ENCODE measurements at regions not wholly inside any gene's neighbourhood (a gene's known extent, or its start where the extent isn't known, plus 50 kb on each side); places are given as distances from the start of the nearest gene placed in this dataset.

- no peak for DNase-seq
Measured at GRCh38 chr2:147792966-147793617, 51.7 kb upstream of the ACVR2A start.

- no peak for DNase-seq
Measured at GRCh38 chr2:147790580-147790979, 54.2 kb upstream of the ACVR2A start.

DNA sequence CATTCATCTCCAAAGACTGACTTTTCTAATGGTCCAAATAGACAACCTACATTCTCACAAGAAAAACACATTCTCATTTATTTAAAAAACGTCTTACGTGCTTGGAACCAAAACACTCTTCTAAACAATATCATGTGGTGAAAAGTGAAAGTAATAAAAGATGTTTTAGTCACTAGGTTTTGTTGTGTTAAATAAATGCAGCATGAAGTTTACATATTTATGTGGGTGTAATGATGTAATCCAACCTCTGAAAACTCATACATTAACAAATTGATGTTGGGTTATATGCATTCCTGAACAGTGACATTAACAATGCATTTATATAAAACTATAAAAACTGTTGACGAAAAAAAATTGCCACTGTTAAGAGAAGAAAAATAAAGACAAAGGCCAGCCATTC is 55.1 kb upstream of the ACVR2A start:
- no peak for DNase-seq

GRCh38 chr2:147789287-147789686 is 55.5 kb upstream of the ACVR2A start:
- DNase-seq, result no peak

DNA sequence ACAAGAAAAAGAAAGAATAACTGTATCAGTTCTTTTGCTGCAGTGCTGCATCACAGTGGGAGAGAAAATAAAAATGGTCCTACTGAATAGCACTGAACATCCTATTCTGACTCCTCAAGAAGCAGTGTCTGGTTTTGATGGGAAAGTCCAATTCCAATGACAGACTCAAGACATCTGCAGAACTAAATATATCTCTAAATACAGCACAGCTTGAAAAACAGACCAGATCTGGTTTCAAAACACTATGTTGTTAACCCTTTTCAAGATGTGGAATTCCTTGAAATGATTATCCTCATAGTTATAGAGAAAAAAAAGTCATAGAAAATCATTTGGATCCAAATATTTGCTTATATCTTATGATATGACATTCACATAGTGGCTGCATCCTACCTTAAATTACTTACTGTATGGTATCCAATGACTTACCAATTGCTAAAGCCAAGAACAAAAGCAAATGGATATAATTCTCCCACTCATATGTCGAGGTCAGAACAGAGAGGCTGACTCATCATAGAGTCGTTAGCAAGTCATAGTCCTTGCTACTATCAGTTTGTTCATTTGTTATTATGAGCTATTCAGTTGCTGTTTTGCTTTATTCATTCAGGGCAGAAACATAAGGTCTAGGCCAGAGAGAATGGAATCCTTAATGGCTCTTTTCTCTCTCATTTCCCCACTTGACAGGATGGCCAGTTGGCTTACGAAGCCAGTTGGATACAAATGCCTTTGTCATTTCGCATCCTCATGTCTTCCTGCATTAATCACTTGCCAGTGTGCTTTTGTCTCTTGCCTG is 62.5 kb upstream of the ACVR2A start:
- DNase-seq, result no peak

DNA sequence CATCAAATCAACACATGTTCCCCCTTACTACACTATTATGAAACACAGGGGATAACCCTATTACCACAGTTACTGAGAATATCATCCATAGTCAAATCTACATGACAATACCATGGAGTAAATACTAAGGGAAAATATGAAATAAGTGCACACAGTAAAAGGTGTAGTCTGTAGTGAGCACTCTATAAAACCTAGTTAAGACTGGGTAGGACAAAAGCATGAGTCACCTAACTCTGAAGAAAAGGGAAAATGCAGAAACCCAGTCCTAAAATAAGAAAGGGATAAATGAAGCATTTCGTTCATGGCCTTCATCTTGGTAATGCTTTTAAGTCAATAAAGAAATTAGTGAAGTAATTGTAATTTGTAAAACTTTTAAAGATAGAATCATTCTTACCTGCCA is 65.4 kb upstream of the ACVR2A start:
- DNase-seq, result no peak

- no peak for DNase-seq
Measured at GRCh38 chr2:147777394-147777793, 67.4 kb upstream of the ACVR2A start.

DNA sequence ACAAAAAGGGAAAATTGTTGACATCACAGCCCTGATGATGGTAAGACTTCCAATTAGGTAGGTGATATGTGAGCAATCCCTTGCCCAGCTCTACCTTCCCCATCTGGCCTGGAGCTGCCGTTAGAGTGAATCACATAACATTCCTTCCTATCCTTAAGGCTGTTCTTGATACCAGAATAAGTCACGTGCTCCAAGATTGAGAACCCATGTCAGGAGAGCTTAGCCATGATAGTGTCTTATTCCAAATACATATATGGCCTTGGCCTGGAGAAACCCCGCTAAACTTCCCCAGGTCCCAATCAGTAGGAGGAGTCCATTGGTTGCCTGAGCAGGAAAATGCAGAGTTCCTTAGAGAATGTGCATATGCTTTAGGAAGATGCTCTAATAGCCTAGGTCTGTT is 70.0 kb upstream of the ACVR2A start:
- no peak for DNase-seq

DNA sequence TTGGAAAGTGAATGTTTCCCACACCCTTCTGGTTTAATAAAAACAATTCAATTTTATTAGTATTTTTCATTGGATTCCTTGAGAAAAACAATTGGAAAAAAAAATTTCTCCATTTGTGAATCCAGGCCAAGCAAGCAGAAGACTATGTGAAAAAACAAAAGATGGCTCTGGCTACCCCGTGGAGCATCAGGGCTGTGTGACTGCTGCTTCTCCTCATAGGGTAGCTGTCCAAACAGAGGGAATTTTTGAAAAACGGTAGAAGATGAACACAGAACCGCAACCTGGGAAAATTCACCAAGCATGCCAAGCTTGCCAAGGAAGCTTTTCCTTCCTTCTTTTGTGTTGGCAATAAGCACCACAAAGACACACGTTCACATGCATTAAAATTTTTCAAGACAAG is 71.3 kb upstream of the ACVR2A start:
- DNase-seq, result no peak

DNA sequence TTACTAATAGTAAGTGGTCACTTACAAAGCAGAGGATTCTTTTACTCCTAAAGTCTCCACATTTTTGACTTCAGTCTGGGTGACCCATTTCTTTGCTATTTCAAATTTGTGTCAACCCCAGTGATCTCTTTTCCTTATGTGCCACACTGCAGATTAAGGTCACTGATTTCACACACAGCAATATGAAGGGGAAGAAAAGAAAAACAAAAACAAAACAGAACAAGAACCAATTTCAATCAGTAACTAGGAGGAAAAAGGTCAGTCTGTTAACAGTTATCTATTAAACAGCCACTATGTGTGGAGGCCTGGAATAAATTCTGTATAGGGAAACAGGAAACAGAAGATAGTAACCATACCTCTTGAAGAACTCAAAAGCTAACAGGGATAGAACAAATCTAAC is 72.0 kb upstream of the ACVR2A start:
- no peak for DNase-seq

GRCh38 chr2:147763861-147764260 is 81.0 kb upstream of the ACVR2A start:
- DNase-seq, result no peak

DNA sequence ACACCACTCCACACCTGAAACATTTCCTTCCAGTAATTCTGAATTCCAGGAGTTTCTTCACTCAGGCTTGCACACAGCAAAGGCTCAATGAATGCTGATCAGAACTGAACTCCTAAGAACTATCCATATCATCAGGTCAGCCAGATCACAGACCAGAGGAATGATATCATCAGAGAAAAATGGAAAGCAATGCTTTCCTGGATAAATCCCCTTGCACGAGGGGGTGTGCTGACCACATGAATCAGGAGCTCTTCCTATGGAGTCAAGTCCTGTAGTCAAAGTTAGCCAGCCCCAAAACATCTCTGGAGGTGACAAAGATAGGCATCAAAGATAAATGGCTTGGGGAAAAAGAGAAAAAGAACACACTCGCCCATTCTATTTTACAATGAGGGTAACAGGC is 83.8 kb upstream of the ACVR2A start:
- no peak for DNase-seq

DNA sequence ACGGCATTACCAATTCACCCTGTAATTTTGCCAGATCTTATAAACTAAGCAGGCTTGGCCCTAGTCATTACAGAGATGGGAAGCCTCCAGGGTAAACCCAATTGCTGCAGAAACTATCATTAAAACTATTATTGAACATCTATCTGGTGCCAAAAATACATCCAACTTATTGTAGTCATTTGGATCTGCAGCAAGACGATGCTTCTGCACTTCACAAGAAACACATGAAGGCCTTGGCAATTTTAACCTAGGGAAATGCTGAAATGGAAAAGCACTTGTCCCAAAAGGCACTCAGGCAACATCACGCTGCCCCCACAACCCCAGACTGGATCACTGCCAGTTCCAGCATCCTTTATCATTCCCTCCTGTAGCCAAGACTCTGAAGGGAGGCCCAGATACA is 85.3 kb upstream of the ACVR2A start:
- no peak for DNase-seq

DNA sequence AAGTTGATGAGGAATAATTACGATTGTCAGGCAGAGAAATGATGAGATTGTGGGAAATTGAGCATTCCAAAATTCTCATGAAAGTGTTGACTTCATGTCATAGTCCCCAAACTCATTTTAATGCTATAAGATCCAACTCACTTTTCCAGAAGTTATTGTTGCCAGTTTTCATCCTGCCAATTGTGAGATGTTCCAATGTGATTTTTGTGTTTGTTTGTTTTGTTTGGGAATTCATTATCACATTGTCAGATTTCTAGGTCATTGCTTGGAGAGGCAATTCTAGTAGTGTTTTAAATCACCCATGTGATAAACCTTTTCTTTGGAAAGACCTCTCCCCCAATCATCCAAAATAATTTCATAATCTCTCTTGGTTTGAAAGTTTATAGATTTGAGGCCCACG is 86.0 kb upstream of the ACVR2A start:
- no peak for DNase-seq

DNA sequence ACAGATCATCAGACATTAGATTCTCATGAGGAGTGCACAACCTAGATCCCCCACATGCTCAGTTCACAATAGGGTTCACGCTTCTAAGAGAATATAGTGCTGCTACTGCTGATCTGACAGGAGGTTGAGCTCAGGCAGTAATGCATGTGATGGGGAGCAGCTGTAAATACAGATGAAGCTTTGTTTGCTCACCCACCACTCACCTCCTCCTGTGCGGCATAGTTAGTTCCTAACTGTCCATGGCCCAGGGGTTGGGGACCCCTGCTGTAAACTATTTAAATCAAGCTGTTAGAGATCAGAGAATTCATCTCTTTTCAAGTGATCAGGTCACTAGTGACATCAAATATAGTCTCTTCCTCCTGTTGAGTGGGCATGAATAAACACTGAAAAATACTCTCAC is 88.8 kb upstream of the ACVR2A start:
- no peak for DNase-seq

- no peak for DNase-seq
Measured at GRCh38 chr2:147740211-147740927, 104.5 kb upstream of the ACVR2A start.

DNA sequence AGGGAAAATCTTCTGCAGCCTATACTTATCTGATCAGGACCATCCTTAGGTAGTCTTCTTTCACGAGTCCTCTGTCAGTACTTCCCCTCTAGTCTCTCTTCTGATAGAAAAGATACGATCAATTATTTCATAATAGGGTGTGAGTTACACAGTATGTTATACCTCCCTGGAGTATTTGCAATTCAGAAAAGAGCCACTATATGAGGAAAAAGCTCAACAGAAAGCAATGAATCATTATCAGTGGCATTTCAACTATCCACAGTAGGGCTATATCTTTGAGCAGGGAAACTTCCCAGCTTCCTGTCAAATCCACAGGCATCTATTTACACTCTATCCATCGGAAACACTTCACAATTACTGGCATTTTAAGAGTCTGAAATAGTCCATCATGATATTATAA is 105.3 kb upstream of the ACVR2A start:
- no peak for DNase-seq

DNA sequence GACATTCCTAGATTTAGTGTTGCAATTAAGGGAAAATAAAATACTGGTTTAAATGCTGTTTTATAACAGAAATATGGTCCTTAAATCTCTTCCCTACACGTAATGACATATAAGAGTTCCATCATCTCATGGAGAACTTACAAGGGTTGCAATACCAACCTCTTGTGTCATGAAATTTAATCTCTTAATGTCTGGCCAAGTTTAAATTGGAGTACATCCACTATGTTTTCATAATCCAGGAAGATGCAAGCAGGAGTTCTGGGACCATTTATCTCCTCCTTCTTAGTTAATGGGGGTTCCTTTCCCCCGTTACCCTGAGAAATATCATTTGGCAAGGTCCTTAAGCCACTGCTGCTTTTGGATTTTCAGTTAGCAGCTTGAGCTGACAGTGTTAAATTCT is 126.0 kb upstream of the ACVR2A start:
- no peak for DNase-seq

DNA sequence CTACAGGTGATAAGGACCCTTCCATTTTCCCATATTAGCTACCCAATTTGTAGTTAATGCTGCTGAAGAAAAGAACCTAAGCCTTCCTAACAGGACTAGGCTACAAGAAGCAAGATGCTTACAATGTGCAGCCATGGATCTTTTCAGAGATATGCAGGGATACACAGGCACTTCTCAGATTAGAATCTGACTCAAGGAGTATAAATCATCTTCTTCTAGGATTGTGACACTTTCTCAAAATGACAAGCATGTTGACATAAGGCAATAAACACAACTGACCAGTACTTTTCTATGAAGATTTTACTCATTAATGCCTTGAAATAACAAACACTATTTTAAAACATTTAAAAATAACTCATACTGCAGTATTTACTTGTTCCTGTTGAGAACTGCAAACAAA is 127.9 kb upstream of the ACVR2A start:
- DNase-seq, result no peak

- DNase-seq, result no peak
Measured at GRCh38 chr2:147715807-147716206, 129.0 kb upstream of the ACVR2A start.

DNA sequence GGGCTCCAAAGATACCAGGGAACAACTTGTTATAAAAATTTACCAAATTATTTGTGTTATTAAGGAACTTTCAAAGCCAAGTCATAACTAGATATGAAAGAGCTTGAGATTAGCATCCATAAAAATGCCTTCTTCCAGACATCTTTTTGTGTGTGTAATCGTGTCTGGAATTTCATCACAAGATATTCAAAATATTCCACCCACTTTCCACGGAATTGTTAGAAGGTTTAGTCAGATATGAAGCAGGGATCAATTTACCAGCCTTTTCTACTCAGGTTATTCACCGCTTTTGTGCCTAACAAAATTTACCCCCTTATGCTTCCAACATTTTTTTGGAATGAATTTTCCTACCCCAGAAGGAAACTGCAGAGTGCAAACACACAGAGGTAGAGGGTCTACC is 130.2 kb upstream of the ACVR2A start:
- DNase-seq, result no peak

DNA sequence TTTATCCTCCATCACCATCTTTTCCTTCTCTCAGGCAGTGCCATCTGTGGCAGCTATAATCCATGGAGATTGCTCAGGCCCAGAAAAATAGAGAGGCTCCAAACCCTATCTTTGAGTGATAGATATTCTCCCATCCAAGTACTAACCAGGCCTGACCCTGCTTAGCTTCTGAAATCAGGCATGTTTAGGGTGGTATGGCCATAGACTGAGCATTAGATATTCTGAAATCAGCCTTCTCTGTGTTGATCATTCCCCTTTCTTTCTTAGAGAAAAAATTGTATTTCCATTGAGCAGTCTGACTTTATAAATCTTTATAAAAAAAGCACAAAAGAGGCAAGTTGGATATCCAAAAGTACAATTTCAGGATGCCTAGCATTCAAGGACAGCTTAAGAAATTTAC is 131.5 kb upstream of the ACVR2A start:
- no peak for DNase-seq

GRCh38 chr2:147712051-147712450 is 132.8 kb upstream of the ACVR2A start:
- no peak for DNase-seq

DNA sequence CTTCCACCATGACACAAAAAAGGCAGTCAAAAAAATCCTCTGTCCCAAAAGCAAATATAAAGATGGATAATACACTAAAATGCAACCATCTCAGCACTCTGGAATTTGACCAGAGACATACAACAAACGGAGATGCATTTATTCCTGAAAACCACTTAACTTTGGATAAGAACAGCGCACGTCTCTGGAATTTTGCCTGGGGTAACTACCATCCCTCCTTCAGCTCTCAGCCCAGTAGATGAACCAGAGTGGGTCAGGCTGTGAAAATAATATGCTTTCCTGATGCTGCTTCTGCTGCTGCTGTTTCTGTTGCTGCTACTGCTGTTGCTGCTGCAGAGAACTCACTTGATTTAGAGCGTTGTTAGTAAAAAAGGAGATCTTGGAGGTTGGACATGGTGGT is 133.8 kb upstream of the ACVR2A start:
- no peak for DNase-seq
